ENCODE measurements at regions not wholly inside any gene's neighbourhood (a gene's known extent, or its start where the extent isn't known, plus 50 kb on each side); places are given as distances from the start of the nearest gene placed in this dataset.

- no peaks in the 10 kb centered on the region for H3K36me3 ChIP-seq (ENCODE audit: control insufficient read depth, insufficient read depth, low read length)
- H3K4me3 ChIP-seq (ENCODE audit: low read length): no peak overlapping the region
- H3K4me1 ChIP-seq (ENCODE audit: control insufficient read depth, insufficient read depth, low read length): no peaks in the 10 kb centered on the region
- no peak overlapping the region for H3K27ac ChIP-seq (ENCODE audit: low read depth, low read length)
- no peaks in the 10 kb centered on the region for H3K27me3 ChIP-seq (ENCODE audit: control insufficient read depth, insufficient read depth, low read length)
- H3K9ac ChIP-seq (ENCODE audit: low read length): no peak overlapping the region
Observed at GRCh38 chr6:12414096-12414675, 124.0 kb downstream of the EDN1 start.

GRCh38 chr6:12415980-12416598, 125.9 kb downstream of the EDN1 start:
- Histone ChIP-seq H3K4me1 (ENCODE audit: control insufficient read depth, insufficient read depth, low read length) (no peaks in the 10 kb centered on the region), H3K9ac (ENCODE audit: low read length) (no peak overlapping the region), H3K27me3 (ENCODE audit: control insufficient read depth, insufficient read depth, low read length) (no peaks in the 10 kb centered on the region), H3K27ac (ENCODE audit: low read depth, low read length) (no peak overlapping the region), H3K4me3 (ENCODE audit: low read length) (no peak overlapping the region), H3K36me3 (ENCODE audit: control insufficient read depth, insufficient read depth, low read length) (no peaks in the 10 kb centered on the region)

- H3K36me3 ChIP-seq (ENCODE audit: control insufficient read depth, insufficient read depth, low read length): no peaks in the 10 kb centered on the region
- no peak overlapping the region for H3K27ac ChIP-seq (ENCODE audit: low read depth, low read length)
- H3K9ac ChIP-seq (ENCODE audit: low read length): no peak overlapping the region
- no peaks in the 10 kb centered on the region for H3K27me3 ChIP-seq (ENCODE audit: control insufficient read depth, insufficient read depth, low read length)
- peaks cover 2% of the 10 kb centered on the region for H3K4me1 ChIP-seq (ENCODE audit: control insufficient read depth, insufficient read depth, low read length)
- no peak overlapping the region for H3K4me3 ChIP-seq (ENCODE audit: low read length)
Observed at GRCh38 chr6:12417191-12417590, 127.0 kb downstream of the EDN1 start.

- H3K4me3 ChIP-seq (ENCODE audit: low read length): no peak overlapping the region
- H3K9ac ChIP-seq (ENCODE audit: low read length): no peak overlapping the region
- H3K4me1 ChIP-seq (ENCODE audit: control insufficient read depth, insufficient read depth, low read length): peaks cover 18% of the 10 kb centered on the region
- H3K27me3 ChIP-seq (ENCODE audit: control insufficient read depth, insufficient read depth, low read length): no peaks in the 10 kb centered on the region
- no peaks in the 10 kb centered on the region for H3K36me3 ChIP-seq (ENCODE audit: control insufficient read depth, insufficient read depth, low read length)
- H3K27ac ChIP-seq (ENCODE audit: low read depth, low read length): no peak overlapping the region
Observed at GRCh38 chr6:12418946-12419345, 128.8 kb downstream of the EDN1 start.

- Histone ChIP-seq H3K27me3 (ENCODE audit: control insufficient read depth, insufficient read depth, low read length) (no peaks in the 10 kb centered on the region), H3K36me3 (ENCODE audit: control insufficient read depth, insufficient read depth, low read length) (no peaks in the 10 kb centered on the region), H3K4me3 (ENCODE audit: low read length) (no peak overlapping the region), H3K9ac (ENCODE audit: low read length) (no peak overlapping the region), H3K4me1 (ENCODE audit: control insufficient read depth, insufficient read depth, low read length) (peaks cover 22% of the 10 kb centered on the region), H3K27ac (ENCODE audit: low read depth, low read length) (no peak overlapping the region)
Observed at GRCh38 chr6:12419631-12420272, 129.6 kb downstream of the EDN1 start.

GRCh38 chr6:12420626-12421025, 130.5 kb downstream of the EDN1 start:
- H3K27ac ChIP-seq (ENCODE audit: low read depth, low read length): no peak overlapping the region
- no peak overlapping the region for H3K4me3 ChIP-seq (ENCODE audit: low read length)
- peaks cover 22% of the 10 kb centered on the region for H3K4me1 ChIP-seq (ENCODE audit: control insufficient read depth, insufficient read depth, low read length)
- H3K36me3 ChIP-seq (ENCODE audit: control insufficient read depth, insufficient read depth, low read length): no peaks in the 10 kb centered on the region
- H3K27me3 ChIP-seq (ENCODE audit: control insufficient read depth, insufficient read depth, low read length): no peaks in the 10 kb centered on the region
- H3K9ac ChIP-seq (ENCODE audit: low read length): no peak overlapping the region

- no peak overlapping the region for H3K9ac ChIP-seq (ENCODE audit: low read length)
- H3K4me3 ChIP-seq (ENCODE audit: low read length): no peak overlapping the region
- no peak overlapping the region for H3K27ac ChIP-seq (ENCODE audit: low read depth, low read length)
- no peaks in the 10 kb centered on the region for H3K27me3 ChIP-seq (ENCODE audit: control insufficient read depth, insufficient read depth, low read length)
- H3K36me3 ChIP-seq (ENCODE audit: control insufficient read depth, insufficient read depth, low read length): no peaks in the 10 kb centered on the region
- peaks cover 22% of the 10 kb centered on the region for H3K4me1 ChIP-seq (ENCODE audit: control insufficient read depth, insufficient read depth, low read length)
Observed at GRCh38 chr6:12421596-12421995, 131.4 kb downstream of the EDN1 start.

GRCh38 chr6:12422848-12423247, 132.7 kb downstream of the EDN1 start:
- Histone ChIP-seq H3K4me1 (ENCODE audit: control insufficient read depth, insufficient read depth, low read length) (peaks cover 29% of the 10 kb centered on the region), H3K27ac (ENCODE audit: low read depth, low read length) (no peak overlapping the region)

GRCh38 chr6:12423832-12424231, 133.7 kb downstream of the EDN1 start:
- H3K36me3 ChIP-seq (ENCODE audit: control insufficient read depth, insufficient read depth, low read length): no peaks in the 10 kb centered on the region
- no peak overlapping the region for H3K4me3 ChIP-seq (ENCODE audit: low read length)
- H3K27me3 ChIP-seq (ENCODE audit: control insufficient read depth, insufficient read depth, low read length): no peaks in the 10 kb centered on the region
- H3K9ac ChIP-seq (ENCODE audit: low read length): no peak overlapping the region
- H3K27ac ChIP-seq (ENCODE audit: low read depth, low read length): no peak overlapping the region
- H3K4me1 ChIP-seq (ENCODE audit: control insufficient read depth, insufficient read depth, low read length): peaks cover 29% of the 10 kb centered on the region

More at GRCh38 chr6:12422848-12423247, 132.7 kb downstream of the EDN1 start:
- Histone ChIP-seq H3K36me3 (ENCODE audit: control insufficient read depth, insufficient read depth, low read length) (no peaks in the 10 kb centered on the region), H3K4me3 (ENCODE audit: low read length) (no peak overlapping the region), H3K9ac (ENCODE audit: low read length) (no peak overlapping the region), H3K27me3 (ENCODE audit: control insufficient read depth, insufficient read depth, low read length) (no peaks in the 10 kb centered on the region)

- Histone ChIP-seq H3K27ac (ENCODE audit: low read depth, low read length) (peak overlapping the region; percentile 2), H3K36me3 (ENCODE audit: control insufficient read depth, insufficient read depth, low read length) (no peaks in the 10 kb centered on the region), H3K9ac (ENCODE audit: low read length) (no peak overlapping the region), H3K27me3 (ENCODE audit: control insufficient read depth, insufficient read depth, low read length) (no peaks in the 10 kb centered on the region), H3K4me3 (ENCODE audit: low read length) (no peak overlapping the region), H3K4me1 (ENCODE audit: control insufficient read depth, insufficient read depth, low read length) (peaks cover 29% of the 10 kb centered on the region)
Observed at GRCh38 chr6:12426121-12426520, 136.0 kb downstream of the EDN1 start.

- H3K4me3 ChIP-seq (ENCODE audit: low read length): no peak overlapping the region
- H3K27ac ChIP-seq (ENCODE audit: low read depth, low read length): no peak overlapping the region
- no peaks in the 10 kb centered on the region for H3K27me3 ChIP-seq (ENCODE audit: control insufficient read depth, insufficient read depth, low read length)
- no peak overlapping the region for H3K9ac ChIP-seq (ENCODE audit: low read length)
- no peaks in the 10 kb centered on the region for H3K36me3 ChIP-seq (ENCODE audit: control insufficient read depth, insufficient read depth, low read length)
- H3K4me1 ChIP-seq (ENCODE audit: control insufficient read depth, insufficient read depth, low read length): peaks cover 7% of the 10 kb centered on the region
Observed at GRCh38 chr6:12431023-12431422, 140.9 kb downstream of the EDN1 start.

- H3K36me3 ChIP-seq (ENCODE audit: control insufficient read depth, insufficient read depth, low read length): no peaks in the 10 kb centered on the region
- no peak overlapping the region for H3K9ac ChIP-seq (ENCODE audit: low read length)
- H3K4me1 ChIP-seq (ENCODE audit: control insufficient read depth, insufficient read depth, low read length): no peaks in the 10 kb centered on the region
- no peak overlapping the region for H3K4me3 ChIP-seq (ENCODE audit: low read length)
- H3K27ac ChIP-seq (ENCODE audit: low read depth, low read length): no peak overlapping the region
- H3K27me3 ChIP-seq (ENCODE audit: control insufficient read depth, insufficient read depth, low read length): no peaks in the 10 kb centered on the region
Observed at GRCh38 chr6:12436224-12436623, 146.1 kb downstream of the EDN1 start.

- H3K4me1 ChIP-seq (ENCODE audit: control insufficient read depth, insufficient read depth, low read length): no peaks in the 10 kb centered on the region
- no peak overlapping the region for H3K4me3 ChIP-seq (ENCODE audit: low read length)
- H3K36me3 ChIP-seq (ENCODE audit: control insufficient read depth, insufficient read depth, low read length): no peaks in the 10 kb centered on the region
- no peak overlapping the region for H3K27ac ChIP-seq (ENCODE audit: low read depth, low read length)
- H3K9ac ChIP-seq (ENCODE audit: low read length): no peak overlapping the region
- H3K27me3 ChIP-seq (ENCODE audit: control insufficient read depth, insufficient read depth, low read length): no peaks in the 10 kb centered on the region
Observed at GRCh38 chr6:12436683-12437082, 146.5 kb downstream of the EDN1 start.

Data from rectal smooth muscle tissue (tissue), 1 donor.